HEK293 (cell line): ENCODE measurements at regions not wholly inside any gene's neighbourhood (a gene's known extent, or its start where the extent isn't known, plus 50 kb on each side); places are given as distances from the start of the nearest gene placed in this dataset.

Experiments
- CTCF ChIA-PET: fragments of 350-600 bp; formaldehyde crosslinking; extraction: SDS; loops from one replicate; lab custom pipeline; 2021; ENCODE audit warnings: antibody characterized with exemption; lab: Yijun Ruan, JAX
- POLR2A ChIA-PET: fragments of 300-600 bp; formaldehyde crosslinking; extraction: SDS; loops from one replicate; lab custom pipeline; 2020; ENCODE audit warnings: antibody characterized with exemption, inconsistent platforms; lab: Yijun Ruan, JAX
- H3K27ac ChIP-seq: fragments of 200-500 bp; sonication (Bioruptor generic); 2 replicates; pipeline ENCODE4 v1.5.1; 2014; ENCODE audit warnings: low read depth, low read length, control low read depth, inconsistent platforms; ENCODE audit errors: extremely low read depth
- H3K36me3 ChIP-seq, 2 experiments: fragments of 200-500 bp in 1 of 2; sonication (Bioruptor generic) in 1 of 2; 1 replicate in 1 of 2; 2 replicates in 1 of 2; pipeline ENCODE4 v1.5.1; 2014 to 2017; ENCODE audit warnings: inconsistent platforms in 2 of 2, low read length in 2 of 2; ENCODE audit not compliant: control insufficient read depth in 2 of 2, insufficient read depth in 1 of 2
- H3K4me1 ChIP-seq: fragments of 200-500 bp; sonication (Bioruptor generic); 2 replicates; pipeline ENCODE4 v1.5.1; 2014; ENCODE audit warnings: mild to moderate bottlenecking, low read length, inconsistent platforms; ENCODE audit not compliant: control insufficient read depth, insufficient read depth
- H3K4me3 ChIP-seq: 2 replicates; pipeline ENCODE4 v1.5.1; 2011; ENCODE audit warnings: low read depth, mild to moderate bottlenecking, control low read depth, low read length, moderate library complexity
- H3K9me3 ChIP-seq: fragments of 200-500 bp; sonication (Bioruptor generic); 2 replicates; pipeline ENCODE4 v1.5.1; 2014; ENCODE audit warnings: low read depth, low read length, inconsistent platforms; ENCODE audit not compliant: control insufficient read depth, insufficient read depth
- AEBP2 ChIP-seq: fragments of 450-650 bp; formaldehyde crosslinking; IDR thresholded peaks from 2 replicates; pipeline ENCODE4 v1.5.1; 2016; ENCODE audit warnings: missing biosample characterization, missing genetic modification characterization, borderline replicate concordance
- GLI4 ChIP-seq: fragments of 450-650 bp; formaldehyde crosslinking; IDR thresholded peaks from 2 replicates; pipeline ENCODE4 v1.5.1; 2016; ENCODE audit warnings: missing biosample characterization, missing genetic modification characterization
- OSR2 ChIP-seq: fragments of 450-650 bp; formaldehyde crosslinking; IDR thresholded peaks from 2 replicates; pipeline ENCODE4 v1.5.1; 2016; ENCODE audit warnings: missing biosample characterization, missing genetic modification characterization
- REST ChIP-seq: fragments of 450-650 bp; formaldehyde crosslinking; IDR thresholded peaks from 2 replicates; pipeline ENCODE4 v1.5.1; 2016; ENCODE audit warnings: missing biosample characterization, missing genetic modification characterization
- YY2 ChIP-seq: fragments of 450-650 bp; formaldehyde crosslinking; IDR thresholded peaks from 2 replicates; pipeline ENCODE4 v1.5.1; 2016; ENCODE audit warnings: missing biosample characterization, missing genetic modification characterization
- ZBTB26 ChIP-seq: fragments of 450-650 bp; formaldehyde crosslinking; optimal IDR thresholded peaks from 2 replicates; pipeline ENCODE3; 2016; ENCODE audit warnings: missing biosample characterization, mild to moderate bottlenecking, missing genetic modification characterization
- ZFP37 ChIP-seq: fragments of 450-650 bp; formaldehyde crosslinking; IDR thresholded peaks from 2 replicates; pipeline ENCODE4 v1.5.1; 2016; ENCODE audit warnings: missing biosample characterization, missing genetic modification characterization
- ZNF112 ChIP-seq: fragments of 450-650 bp; formaldehyde crosslinking; IDR thresholded peaks from 2 replicates; pipeline ENCODE4 v1.5.0; 2017; ENCODE audit warnings: missing biosample characterization, missing genetic modification characterization
- ZNF221 ChIP-seq: fragments of 450-650 bp; formaldehyde crosslinking; IDR thresholded peaks from 2 replicates; pipeline ENCODE4 v1.5.1; 2017; ENCODE audit warnings: missing biosample characterization, missing genetic modification characterization, borderline replicate concordance
- ZNF350 ChIP-seq: fragments of 450-650 bp; formaldehyde crosslinking; IDR thresholded peaks from 2 replicates; pipeline ENCODE4 v1.5.0; 2017; ENCODE audit warnings: missing biosample characterization, mild to moderate bottlenecking, missing genetic modification characterization
- ZNF558 ChIP-seq: fragments of 450-650 bp; formaldehyde crosslinking; IDR thresholded peaks from 2 replicates; pipeline ENCODE4 v1.5.1; 2016; ENCODE audit warnings: missing biosample characterization, missing genetic modification characterization
- ZNF621 ChIP-seq: fragments of 450-650 bp; formaldehyde crosslinking; IDR thresholded peaks from 2 replicates; pipeline ENCODE4 v1.5.1; 2017; ENCODE audit warnings: missing biosample characterization, missing genetic modification characterization
- ZNF792 ChIP-seq: fragments of 450-650 bp; formaldehyde crosslinking; IDR thresholded peaks from 2 replicates; pipeline ENCODE4 v1.5.1; 2016; ENCODE audit warnings: missing biosample characterization, missing genetic modification characterization
- ZXDB ChIP-seq: fragments of 450-650 bp; formaldehyde crosslinking; IDR thresholded peaks from 2 replicates; pipeline ENCODE4 v1.5.1; 2016; ENCODE audit warnings: missing biosample characterization, missing genetic modification characterization
- TF ChIP-seq, protein P1 (sequence below): fragments of 450-650 bp; formaldehyde crosslinking; IDR thresholded peaks from 2 replicates; pipeline ENCODE4 v1.5.1; 2016; ENCODE audit warnings: missing biosample characterization, missing genetic modification characterization
- TF ChIP-seq, protein P2 (sequence below): fragments of 450-650 bp; formaldehyde crosslinking; conservative IDR thresholded peaks from 2 replicates; pipeline ENCODE4 v1.5.1; 2016; ENCODE audit warnings: low read depth, missing biosample characterization, missing genetic modification characterization

GRCh38 chr7:124168616-124169015 is 135.7 kb upstream of the TMEM229A start:
- POLR2A ChIA-PET: no interaction called here
- no peak overlapping the region for H3K27ac ChIP-seq
- H3K9me3 ChIP-seq: no peaks in the 10 kb centered on the region
- no peaks in the 10 kb centered on the region for H3K36me3 ChIP-seq
- H3K4me3 ChIP-seq: no peak overlapping the region
- no peaks in the 10 kb centered on the region for H3K4me1 ChIP-seq
- CTCF ChIA-PET: interaction anchor here (0.5 to 1.0 kb wide), 3 partner anchors 14 to 799 kb away, joined by 3 to 7 read pairs (median 3); no protein-coding TSS in a partner anchor
- TF ChIP-seq YY2 (tag by site-specific recombination) (no peak), AEBP2 (tag by site-specific recombination) (no peak), ZBTB26 (tag by site-specific recombination) (no peak), REST (tag by site-specific recombination) (no peak), GLI4 (tag by site-specific recombination) (no peak), ZNF112 (tag by site-specific recombination) (no peak), ZNF221 (tag by site-specific recombination) (no peak), ZXDB (tag by site-specific recombination) (no peak), ZFP37 (tag by site-specific recombination) (no peak), ZNF350 (no peak), OSR2 (no peak), ZNF792 (tag by site-specific recombination) (no peak), ZNF558 (no peak), ZNF621 (no peak)
- TF ChIP-seq, protein P1, sequence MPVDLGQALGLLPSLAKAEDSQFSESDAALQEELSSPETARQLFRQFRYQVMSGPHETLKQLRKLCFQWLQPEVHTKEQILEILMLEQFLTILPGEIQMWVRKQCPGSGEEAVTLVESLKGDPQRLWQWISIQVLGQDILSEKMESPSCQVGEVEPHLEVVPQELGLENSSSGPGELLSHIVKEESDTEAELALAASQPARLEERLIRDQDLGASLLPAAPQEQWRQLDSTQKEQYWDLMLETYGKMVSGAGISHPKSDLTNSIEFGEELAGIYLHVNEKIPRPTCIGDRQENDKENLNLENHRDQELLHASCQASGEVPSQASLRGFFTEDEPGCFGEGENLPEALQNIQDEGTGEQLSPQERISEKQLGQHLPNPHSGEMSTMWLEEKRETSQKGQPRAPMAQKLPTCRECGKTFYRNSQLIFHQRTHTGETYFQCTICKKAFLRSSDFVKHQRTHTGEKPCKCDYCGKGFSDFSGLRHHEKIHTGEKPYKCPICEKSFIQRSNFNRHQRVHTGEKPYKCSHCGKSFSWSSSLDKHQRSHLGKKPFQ (tag by site-specific recombination): no peak
- TF ChIP-seq, protein P2, sequence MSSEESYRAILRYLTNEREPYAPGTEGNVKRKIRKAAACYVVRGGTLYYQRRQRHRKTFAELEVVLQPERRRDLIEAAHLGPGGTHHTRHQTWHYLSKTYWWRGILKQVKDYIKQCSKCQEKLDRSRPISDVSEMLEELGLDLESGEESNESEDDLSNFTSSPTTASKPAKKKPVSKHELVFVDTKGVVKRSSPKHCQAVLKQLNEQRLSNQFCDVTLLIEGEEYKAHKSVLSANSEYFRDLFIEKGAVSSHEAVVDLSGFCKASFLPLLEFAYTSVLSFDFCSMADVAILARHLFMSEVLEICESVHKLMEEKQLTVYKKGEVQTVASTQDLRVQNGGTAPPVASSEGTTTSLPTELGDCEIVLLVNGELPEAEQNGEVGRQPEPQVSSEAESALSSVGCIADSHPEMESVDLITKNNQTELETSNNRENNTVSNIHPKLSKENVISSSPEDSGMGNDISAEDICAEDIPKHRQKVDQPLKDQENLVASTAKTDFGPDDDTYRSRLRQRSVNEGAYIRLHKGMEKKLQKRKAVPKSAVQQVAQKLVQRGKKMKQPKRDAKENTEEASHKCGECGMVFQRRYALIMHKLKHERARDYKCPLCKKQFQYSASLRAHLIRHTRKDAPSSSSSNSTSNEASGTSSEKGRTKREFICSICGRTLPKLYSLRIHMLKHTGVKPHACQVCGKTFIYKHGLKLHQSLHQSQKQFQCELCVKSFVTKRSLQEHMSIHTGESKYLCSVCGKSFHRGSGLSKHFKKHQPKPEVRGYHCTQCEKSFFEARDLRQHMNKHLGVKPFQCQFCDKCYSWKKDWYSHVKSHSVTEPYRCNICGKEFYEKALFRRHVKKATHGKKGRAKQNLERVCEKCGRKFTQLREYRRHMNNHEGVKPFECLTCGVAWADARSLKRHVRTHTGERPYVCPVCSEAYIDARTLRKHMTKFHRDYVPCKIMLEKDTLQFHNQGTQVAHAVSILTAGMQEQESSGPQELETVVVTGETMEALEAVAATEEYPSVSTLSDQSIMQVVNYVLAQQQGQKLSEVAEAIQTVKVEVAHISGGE (tag by site-specific recombination): no peak
